SK-N-DZ (cell line): ENCODE measurements at regions not wholly inside any gene's neighbourhood (a gene's known extent, or its start where the extent isn't known, plus 50 kb on each side); places are given as distances from the start of the nearest gene placed in this dataset.

Experiments
- small RNA-seq, 2 experiments: library from RNA; depleted of rRNA; stranded (forward); fragments of <200 nt; gene quantifications; one replicate each; pipeline ENCODE3, GENCODE V24; 2014

Small RNA genes lying in the stretch of these regions (small RNA-seq; reads per million reads assigned to genes)
- 0 to 0.04 reads per million in 2 experiments for gene RNA5SP120
